GM21526 (cell line): ENCODE measurements at regions not wholly inside any gene's neighbourhood (a gene's known extent, or its start where the extent isn't known, plus 50 kb on each side); places are given as distances from the start of the nearest gene placed in this dataset.
"Not testable (repeated sequence)": the region's sequence is repeated elsewhere in the genome, so short reads cannot be mapped to it uniquely, and the experiment has no call there.

Source experiments
- ATAC-seq: cut with Tn5 transposase; IDR thresholded peaks from one replicate; pipeline ENCODE4 v1.9.1; 2021; ENCODE audit warnings: moderate library complexity; ENCODE audit not compliant: unreplicated experiment, low FRiP score

- ATAC-seq, result no peak
These were observed 576.2 kb downstream of the CDH8 start for GRCh38 chr16:61460020-61460419.

DNA sequence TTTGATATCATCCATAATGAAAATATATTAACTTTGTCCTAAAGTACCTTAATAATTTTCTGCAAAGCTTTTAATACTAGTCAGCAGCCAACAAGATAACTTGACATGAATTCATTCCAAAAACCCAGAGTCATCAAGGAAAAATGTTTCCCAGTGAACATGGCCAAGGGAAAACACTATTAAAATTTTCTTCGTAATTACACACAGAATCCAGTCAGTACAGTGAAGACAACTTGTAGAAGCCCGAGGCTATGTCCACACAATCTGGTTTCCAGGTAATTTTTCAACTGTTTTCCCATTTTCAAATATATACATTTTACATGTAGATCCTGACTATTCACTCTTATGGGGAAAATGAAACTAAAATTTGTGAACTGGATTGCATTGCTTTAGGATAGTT, 600.9 kb downstream of the CDH8 start:
- no peak for ATAC-seq

GRCh38 chr16:61432421-61432820, 603.8 kb downstream of the CDH8 start:
- no peak for ATAC-seq

- ATAC-seq, result no peak
These were observed 615.1 kb downstream of the CDH8 start for GRCh38 chr16:61421111-61421510.

DNA sequence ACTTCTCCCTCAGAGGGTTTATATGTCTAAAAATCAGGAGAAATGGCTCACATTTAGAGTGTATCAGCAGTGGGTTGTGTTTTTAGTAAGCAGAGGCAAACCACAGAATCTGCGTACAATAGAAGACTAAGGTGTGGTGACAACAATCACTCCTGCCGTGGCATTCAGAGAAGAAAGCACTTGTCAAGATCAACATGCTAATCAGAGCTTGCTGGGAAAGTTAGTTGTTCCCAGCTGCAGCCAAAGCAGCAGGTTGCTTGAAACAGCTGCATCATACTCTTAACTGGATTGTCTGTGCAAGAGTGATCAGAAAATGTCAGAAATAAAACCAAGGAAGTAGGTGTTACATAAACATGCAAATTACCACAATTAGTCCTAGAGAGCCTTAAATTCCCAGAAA, 616.4 kb downstream of the CDH8 start:
- ATAC-seq, result no peak

GRCh38 chr16:61418802-61419201, 617.4 kb downstream of the CDH8 start:
- ATAC-seq, result not testable (repeated sequence)

GRCh38 chr16:61415126-61415525, 621.1 kb downstream of the CDH8 start:
- ATAC-seq, result no peak

DNA sequence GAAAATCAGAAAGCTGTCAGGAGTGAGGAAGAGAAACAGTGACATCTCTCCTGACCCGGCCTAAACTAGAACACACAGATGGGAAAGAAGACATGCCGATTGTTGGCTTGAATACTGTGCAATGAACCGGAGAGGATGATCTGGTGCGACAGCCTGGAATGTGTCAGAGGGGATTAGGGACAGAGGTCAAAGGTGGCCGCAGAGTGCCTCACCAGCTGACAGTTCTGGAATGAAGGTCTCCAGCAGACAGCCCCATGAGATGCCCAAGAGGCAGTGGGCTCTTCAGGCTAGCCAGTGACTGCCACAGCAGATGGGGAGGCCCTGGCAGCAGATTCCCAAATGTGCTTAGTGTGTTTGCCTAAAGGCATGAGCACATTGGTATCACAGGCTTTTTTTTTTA, 623.2 kb downstream of the CDH8 start:
- ATAC-seq, result no peak

- no peak for ATAC-seq
These were observed 623.7 kb downstream of the CDH8 start for GRCh38 chr16:61412562-61412961.

- ATAC-seq, result no peak
These were observed 626.6 kb downstream of the CDH8 start for GRCh38 chr16:61409604-61410003.

DNA sequence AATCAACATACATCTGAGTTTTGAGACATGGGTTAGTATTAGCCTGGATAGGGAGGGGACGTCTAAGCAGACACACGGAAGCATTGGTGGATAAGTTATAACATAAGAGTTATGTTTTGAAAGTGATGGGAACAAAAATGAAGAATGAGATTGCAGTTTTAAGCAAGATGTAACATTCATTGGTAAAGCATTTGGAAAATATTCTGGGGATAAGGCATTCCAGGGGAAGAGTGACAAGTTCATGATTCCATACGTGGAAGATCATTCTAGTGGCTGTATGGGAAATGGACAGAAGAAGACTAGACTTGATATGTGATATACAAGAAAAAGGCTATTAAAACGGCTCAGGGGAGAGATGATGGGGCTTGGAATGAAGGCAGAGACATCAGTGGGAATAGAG, 632.9 kb downstream of the CDH8 start:
- ATAC-seq, result no peak

DNA sequence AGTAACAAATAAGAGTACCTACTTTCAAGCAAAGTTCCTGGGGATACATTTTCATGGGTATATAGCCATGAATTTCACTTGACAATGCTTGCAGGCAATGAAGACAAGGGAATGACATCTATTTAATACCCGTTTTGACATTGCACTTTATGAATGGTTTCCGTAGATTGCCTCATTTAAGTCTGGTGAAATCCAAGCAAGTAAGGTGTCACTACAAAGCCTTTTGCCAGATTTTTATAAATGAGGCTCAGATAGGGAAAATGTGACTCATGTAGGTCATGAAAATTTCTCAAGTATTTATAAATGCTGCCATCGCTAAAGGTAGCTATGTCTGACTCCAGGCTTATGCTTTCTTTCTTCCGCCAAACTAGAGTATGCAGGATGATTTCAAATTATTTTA, 644.3 kb downstream of the CDH8 start:
- ATAC-seq, result no peak

DNA sequence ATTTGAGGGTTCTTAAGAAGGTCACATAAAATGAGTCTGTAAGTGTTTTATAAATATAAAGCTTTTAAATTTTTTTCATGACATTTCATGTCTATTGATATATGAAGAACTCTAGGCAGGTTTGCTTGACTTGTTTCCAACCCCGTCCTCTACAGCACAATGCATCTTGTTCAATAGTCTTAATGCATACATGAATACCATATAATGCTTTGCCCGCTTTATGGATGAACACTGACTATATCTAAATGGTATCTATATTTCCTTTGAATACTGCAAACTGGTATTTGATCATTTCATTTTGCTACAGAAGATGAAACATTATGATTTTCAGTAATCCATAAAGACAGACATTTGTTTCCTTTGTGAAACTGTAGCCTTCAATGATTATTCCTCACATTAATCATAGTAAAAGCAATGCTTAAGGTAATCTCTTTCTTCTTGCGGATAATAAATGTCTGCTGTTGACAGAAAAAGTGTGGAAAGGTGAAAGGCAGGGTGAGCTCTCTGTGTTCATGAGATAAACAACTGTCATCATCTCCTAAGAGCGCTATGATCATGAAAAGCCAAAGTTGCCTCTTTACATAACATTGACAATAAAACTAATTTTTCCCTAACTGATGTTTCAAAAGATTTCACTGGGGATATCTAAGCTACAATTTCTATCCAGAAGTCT, 645.1 kb downstream of the CDH8 start:
- no peak for ATAC-seq

GRCh38 chr16:61385392-61386071, 650.7 kb downstream of the CDH8 start:
- no peak for ATAC-seq

- ATAC-seq, result no peak
These were observed 653.8 kb downstream of the CDH8 start for GRCh38 chr16:61382435-61382834.

DNA sequence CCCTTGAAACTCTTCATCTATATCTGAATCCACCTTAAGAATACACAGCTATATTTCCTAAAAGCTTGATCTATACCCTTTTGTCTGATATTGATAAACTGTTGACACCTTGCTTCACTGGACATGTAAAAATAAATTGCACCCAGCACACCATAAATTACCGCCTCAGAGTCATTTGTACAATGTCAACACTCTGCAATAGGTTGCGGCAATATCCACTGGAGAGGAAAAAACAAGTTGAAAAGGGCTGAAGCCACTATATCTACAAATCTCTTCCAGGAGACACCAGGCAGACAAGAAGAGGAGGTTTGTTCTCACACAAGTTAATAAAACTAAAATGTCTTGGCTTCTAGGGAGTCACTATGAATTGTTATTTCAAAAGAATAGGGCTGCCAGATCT, 656.9 kb downstream of the CDH8 start:
- ATAC-seq, result no peak

DNA sequence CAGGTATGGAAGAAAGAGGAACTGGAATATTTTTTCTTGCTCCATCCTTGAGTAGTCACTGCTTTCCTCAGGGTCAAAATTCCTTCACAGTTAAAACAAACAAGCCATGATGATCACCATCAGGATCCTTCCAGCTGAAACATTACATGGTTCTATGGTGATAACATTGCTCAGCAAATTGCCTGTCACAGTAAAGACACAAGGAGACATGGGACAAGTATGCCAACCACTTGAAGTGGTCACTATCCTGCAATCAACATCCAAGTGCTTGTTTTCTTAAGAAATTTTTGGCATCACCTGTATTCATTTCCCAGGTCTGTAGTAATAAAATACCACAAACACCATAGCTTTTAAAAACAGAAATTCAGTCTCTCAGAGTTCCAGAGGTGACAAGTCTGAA, 662.2 kb downstream of the CDH8 start:
- no peak for ATAC-seq

DNA sequence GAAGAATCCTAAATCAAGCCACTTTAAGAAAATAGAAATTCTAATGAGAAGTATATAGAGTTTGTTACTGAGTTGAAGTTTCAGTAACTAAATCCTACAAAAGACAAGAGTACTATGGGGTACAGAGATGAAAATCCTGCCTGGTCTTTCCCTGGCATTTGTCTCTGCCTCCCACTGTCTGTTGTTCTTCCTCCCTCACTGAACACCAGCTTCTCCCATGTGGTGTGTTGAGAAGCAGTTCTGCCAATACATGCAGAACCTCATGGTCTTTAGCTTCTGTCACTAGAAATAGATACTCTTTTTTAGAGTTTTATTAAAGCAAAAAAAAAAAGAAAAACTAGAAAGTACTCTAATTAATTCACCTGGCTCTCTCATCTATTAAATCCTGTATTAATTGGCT, 664.4 kb downstream of the CDH8 start:
- no peak for ATAC-seq

- ATAC-seq, result no peak
These were observed 664.9 kb downstream of the CDH8 start for GRCh38 chr16:61371388-61371787.

DNA sequence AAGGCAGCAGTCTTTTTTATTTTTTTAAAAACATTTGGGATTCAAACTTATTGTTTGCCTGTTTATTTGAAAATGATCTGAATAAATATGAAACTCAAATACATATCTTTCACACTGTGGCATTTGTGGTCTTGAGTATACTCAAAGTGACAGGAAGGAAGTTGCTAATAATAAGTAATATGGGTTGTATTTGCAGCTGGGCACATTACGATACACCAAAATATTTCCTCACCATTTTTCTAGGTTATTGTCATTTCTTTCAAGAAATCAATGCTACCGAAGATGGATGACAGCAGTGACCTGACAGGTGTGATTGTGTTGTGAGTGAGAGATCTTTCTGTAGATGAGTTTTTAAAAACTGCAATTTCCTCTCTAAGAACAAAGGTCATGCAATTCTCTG, 665.7 kb downstream of the CDH8 start:
- no peak for ATAC-seq

GRCh38 chr16:61366006-61366405, 670.2 kb downstream of the CDH8 start:
- no peak for ATAC-seq

DNA sequence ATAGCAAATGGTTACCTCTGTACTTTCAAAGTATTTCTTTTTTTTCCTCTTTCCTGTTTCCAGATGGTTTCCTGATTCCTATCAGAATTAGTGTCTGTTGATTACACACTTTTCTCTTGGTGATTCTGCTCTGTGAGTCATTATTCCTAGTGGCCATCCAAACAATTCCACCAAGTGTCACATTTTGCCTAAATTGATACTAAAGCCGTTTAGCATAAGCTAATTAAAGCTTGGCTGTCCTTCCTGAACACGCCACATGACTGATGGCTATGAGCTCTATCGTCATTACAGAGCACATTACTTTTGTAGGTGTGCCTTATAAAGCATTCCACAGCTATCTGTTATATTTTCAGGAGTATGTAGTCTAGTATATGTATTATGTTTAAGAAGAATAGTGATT, 671.2 kb downstream of the CDH8 start:
- ATAC-seq, result no peak
